ENCODE measurements at regions not wholly inside any gene's neighbourhood (a gene's known extent, or its start where the extent isn't known, plus 50 kb on each side); places are given as distances from the start of the nearest gene placed in this dataset.

DNA sequence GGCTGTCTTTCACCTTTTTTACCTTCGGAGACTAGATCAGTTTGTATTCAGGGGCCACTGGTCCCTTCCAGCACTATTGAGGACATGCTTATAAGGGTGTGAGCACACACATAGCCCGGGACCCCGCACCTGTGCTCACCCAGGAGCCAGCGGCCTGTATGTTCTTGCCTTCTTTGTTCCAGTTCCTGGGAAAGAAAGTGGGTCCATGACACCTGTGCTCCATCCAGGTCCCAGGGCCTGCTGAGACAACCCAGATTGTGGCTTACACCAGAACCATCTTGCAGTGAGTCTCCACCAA lies 207.8 kb downstream of the TOMM20 start:
- ATAC-seq, result no peak
- Histone ChIP-seq H3K9me3 (replicated peaks; ENCODE audit: control insufficient read depth, insufficient read depth, low read depth, low read length) (no peaks in the 10 kb centered on the region; the same call in 1 of the 2 replicates), H3K4me2 (ENCODE audit: insufficient read depth, low read length) (no peak overlapping the region), H3K36me3 (ENCODE audit: control insufficient read depth, insufficient read depth, low read length) (no peaks in the 10 kb centered on the region), H3K4me3 (no peak overlapping the region), H3K9ac (ENCODE audit: insufficient read depth in 1 of 2, low read depth in 2 of 2, low read length in 2 of 2) (no peak overlapping the region), H3K79me2 (ENCODE audit: control insufficient read depth, insufficient read depth, low read length) (no peaks in the 10 kb centered on the region), H3K27ac (ENCODE audit: extremely low read depth, low read depth, low read length) (no peak overlapping the region), H2AFZ (ENCODE audit: low read depth, low read length) (no peak overlapping the region), H3K9me1 (ENCODE audit: control insufficient read depth, insufficient read depth, low read length) (no peaks in the 10 kb centered on the region), H4K20me1 (replicated peaks; ENCODE audit: control insufficient read depth, insufficient read depth, low read length) (no peaks in the 10 kb centered on the region), H3K4me1 (replicated peaks in 1 of 2; ENCODE audit: control insufficient read depth in 2 of 2, insufficient read depth in 2 of 2, low read length in 2 of 2) (peaks cover 17 to 19% of the 10 kb centered on the region in 2 experiments; a peak in 4 of 5 replicates), H3K27me3 (ENCODE audit: control insufficient read depth in 2 of 2, insufficient read depth in 2 of 2, low read length in 2 of 2) (no peaks in the 10 kb centered on the region)
- ChIA-PET CTCF (ENCODE audit: low intra/inter-chr PET ratio) (no interaction called here), POLR2A (no interaction called here)
- TF ChIP-seq MCM5 (IDR thresholded peaks at IDR 0.05; ENCODE audit: low read depth) (no peak), ZNF41 (CRISPR knock-in tag; conservative IDR thresholded peaks at IDR 0.05) (no peak), SAFB (IDR thresholded peaks at IDR 0.05; ENCODE audit: borderline replicate concordance, low read depth, low read length) (no peak), POLR2H (tag; IDR thresholded peaks at IDR 0.05; ENCODE audit: low read depth) (no peak)
- DNase-seq (ENCODE audit: extremely low read depth in 1 of 4, low spot score in 3 of 4), result no peak
- intact Hi-C loops (cut with micrococcal nuclease), result no loop called here
- no TSS peak for BruUV-seq (replicated peaks)
- in situ Hi-C loops (cut with MboI), result no loop called here
- 31% methylated on average over 4 of the region's 4 CpGs for WGBS (ENCODE audit: insufficient coverage, low coverage, missing lambda C conversion rate)
- no peak for FAIRE-seq

DNA sequence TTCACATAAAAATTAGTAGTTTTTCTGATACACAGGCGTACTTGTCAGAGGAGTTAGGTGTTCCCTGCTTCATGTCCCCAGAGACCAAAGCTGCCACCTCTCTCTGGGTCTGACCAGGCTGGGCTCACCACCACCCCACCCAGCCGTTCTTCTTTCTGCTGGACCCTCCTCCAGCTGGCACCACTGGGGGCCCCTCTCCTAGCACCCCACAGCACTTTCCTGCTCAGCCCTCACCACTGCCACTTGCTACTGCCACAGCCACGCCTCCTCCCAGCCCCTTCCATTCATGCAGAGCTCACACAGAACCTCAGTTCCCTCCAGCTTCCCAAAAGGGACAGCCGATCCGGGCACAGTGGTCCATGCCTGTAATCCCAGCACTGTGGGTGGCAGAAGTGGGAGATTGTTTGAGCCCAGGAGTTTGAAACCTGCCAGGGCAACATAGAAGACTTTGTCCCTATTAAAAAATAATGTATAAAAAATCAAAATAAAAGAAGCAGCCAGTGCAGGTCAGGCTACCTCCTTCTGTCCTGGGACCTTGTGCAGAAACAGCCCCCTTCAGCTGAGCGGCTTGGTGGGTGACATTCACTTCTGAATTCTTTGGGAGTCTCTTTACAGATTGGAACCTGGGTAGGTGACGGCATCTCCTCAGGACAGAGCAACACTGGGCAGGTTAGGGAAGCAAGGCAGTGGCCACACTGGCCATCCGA lies 208.3 kb downstream of the TOMM20 start:
- peaks cover 17 to 19% of the 10 kb centered on the region in 2 experiments; a peak in 4 of 5 replicates for H3K4me1 ChIP-seq (replicated peaks in 1 of 2; ENCODE audit: control insufficient read depth in 2 of 2, insufficient read depth in 2 of 2, low read length in 2 of 2)
- intact Hi-C loops (cut with micrococcal nuclease), result no loop called here
- H3K27ac ChIP-seq (ENCODE audit: extremely low read depth, low read depth, low read length), result no peak overlapping the region
- no peak for ATAC-seq
- H3K79me2 ChIP-seq (ENCODE audit: control insufficient read depth, insufficient read depth, low read length), result no peaks in the 10 kb centered on the region
- in situ Hi-C loops (cut with MboI), result no loop called here
- TF ChIP-seq ZNF23 (CRISPR knock-in tag; IDR thresholded peaks at IDR 0.05) (no peak), TCF7 (IDR thresholded peaks at IDR 0.05; ENCODE audit: borderline replicate concordance) (no peak), ZNF445 (CRISPR knock-in tag; IDR thresholded peaks at IDR 0.05; ENCODE audit: low read depth) (peak; percentile 82), STAG1 (CRISPR knock-in tag; IDR thresholded peaks at IDR 0.05; ENCODE audit: borderline replicate concordance) (0 out of 2 replicates have a peak, but pooled peaks have one; percentile 13)
- ChIA-PET POLR2A (no interaction called here), CTCF (ENCODE audit: low intra/inter-chr PET ratio) (no interaction called here)
- FAIRE-seq, result no peak
- no peak overlapping the region for H3K4me2 ChIP-seq (ENCODE audit: insufficient read depth, low read length)
- no peak for DNase-seq (ENCODE audit: extremely low read depth in 1 of 4, low spot score in 3 of 4)
- no peak overlapping the region for H3K9ac ChIP-seq (ENCODE audit: insufficient read depth in 1 of 2, low read depth in 2 of 2, low read length in 2 of 2)
- H3K27me3 ChIP-seq (ENCODE audit: control insufficient read depth in 2 of 2, insufficient read depth in 2 of 2, low read length in 2 of 2), result no peaks in the 10 kb centered on the region
- H2AFZ ChIP-seq (ENCODE audit: low read depth, low read length), result no peak overlapping the region
- 49% methylated on average over 8 of the region's 8 CpGs for WGBS (ENCODE audit: insufficient coverage, low coverage, missing lambda C conversion rate)
- no peaks in the 10 kb centered on the region; the same call in 1 of the 2 replicates for H3K9me3 ChIP-seq (replicated peaks; ENCODE audit: control insufficient read depth, insufficient read depth, low read depth, low read length)
- no TSS peak for BruUV-seq (replicated peaks)
- no peaks in the 10 kb centered on the region for H3K36me3 ChIP-seq (ENCODE audit: control insufficient read depth, insufficient read depth, low read length)
- no peaks in the 10 kb centered on the region for H3K9me1 ChIP-seq (ENCODE audit: control insufficient read depth, insufficient read depth, low read length)
- H3K4me3 ChIP-seq, result no peak overlapping the region
- H4K20me1 ChIP-seq (replicated peaks; ENCODE audit: control insufficient read depth, insufficient read depth, low read length), result no peaks in the 10 kb centered on the region

All from K562 (cell line).